ENCODE measurements at regions not wholly inside any gene's neighbourhood (a gene's known extent, or its start where the extent isn't known, plus 50 kb on each side); places are given as distances from the start of the nearest gene placed in this dataset.

DNA sequence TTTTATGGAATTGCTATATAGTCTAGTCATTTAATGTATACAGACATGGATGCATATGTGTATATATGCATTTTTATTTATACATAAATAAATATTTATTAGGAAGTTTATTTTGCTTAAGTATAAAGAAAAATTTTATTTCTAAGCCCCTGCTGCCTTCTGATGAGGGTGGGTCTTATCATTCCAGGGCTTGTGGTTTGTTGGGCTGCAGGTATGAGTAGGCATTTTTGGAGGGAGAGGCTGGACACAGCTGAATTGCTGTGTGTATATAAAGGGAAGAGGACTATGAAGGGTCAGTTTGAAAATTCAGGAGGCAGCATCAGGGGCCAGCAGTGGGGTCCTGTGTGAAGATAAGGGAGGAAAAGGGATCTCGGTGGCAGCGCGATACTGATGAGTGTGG lies 189.4 kb downstream of the TMEM182 start:
- DNase-seq (ENCODE audit: low read depth, low spot score) (no peak), ATAC-seq (no peak)
- H2AFZ ChIP-seq (ENCODE audit: low read depth, low read length, poor library complexity, severe bottlenecking) = no peak overlapping the region
- ChIA-PET POLR2A (no interaction called here), CTCF (no interaction called here), RAD21 (ENCODE audit: low non-redundant PET in 1 of 2, low total read pairs in 2 of 2, uncharacterized antibody in 2 of 2, unreplicated experiment in 2 of 2) (no interaction called here)
- BruUV-seq (replicated peaks) = no TSS peak
- H3K9me2 ChIP-seq (ENCODE audit: insufficient read depth) = no peaks in the 10 kb centered on the region
- H3K36me3 ChIP-seq (ENCODE audit: control insufficient read depth in 1 of 2, insufficient read depth in 2 of 2, low read length in 2 of 2) = no peaks in the 10 kb centered on the region
- H4K20me1 ChIP-seq (ENCODE audit: insufficient read depth) = no peaks in the 10 kb centered on the region
- H3K4me3 ChIP-seq (replicated peaks in 1 of 2; ENCODE audit: low read depth in 1 of 2, low read length in 2 of 2) = no peak overlapping the region
- no peak overlapping the region for H3K4me2 ChIP-seq (ENCODE audit: low read length)
- no peaks in the 10 kb centered on the region for H3K79me2 ChIP-seq (ENCODE audit: insufficient read depth, low read length)
- intact Hi-C loops (cut with micrococcal nuclease) = no loop called here
- TF ChIP-seq YY1 (IDR thresholded peaks at IDR 0.05; ENCODE audit: extremely low read depth, insufficient replicate concordance, low read depth, low read length) = no peak
- TF ChIP-seq, protein P1, sequence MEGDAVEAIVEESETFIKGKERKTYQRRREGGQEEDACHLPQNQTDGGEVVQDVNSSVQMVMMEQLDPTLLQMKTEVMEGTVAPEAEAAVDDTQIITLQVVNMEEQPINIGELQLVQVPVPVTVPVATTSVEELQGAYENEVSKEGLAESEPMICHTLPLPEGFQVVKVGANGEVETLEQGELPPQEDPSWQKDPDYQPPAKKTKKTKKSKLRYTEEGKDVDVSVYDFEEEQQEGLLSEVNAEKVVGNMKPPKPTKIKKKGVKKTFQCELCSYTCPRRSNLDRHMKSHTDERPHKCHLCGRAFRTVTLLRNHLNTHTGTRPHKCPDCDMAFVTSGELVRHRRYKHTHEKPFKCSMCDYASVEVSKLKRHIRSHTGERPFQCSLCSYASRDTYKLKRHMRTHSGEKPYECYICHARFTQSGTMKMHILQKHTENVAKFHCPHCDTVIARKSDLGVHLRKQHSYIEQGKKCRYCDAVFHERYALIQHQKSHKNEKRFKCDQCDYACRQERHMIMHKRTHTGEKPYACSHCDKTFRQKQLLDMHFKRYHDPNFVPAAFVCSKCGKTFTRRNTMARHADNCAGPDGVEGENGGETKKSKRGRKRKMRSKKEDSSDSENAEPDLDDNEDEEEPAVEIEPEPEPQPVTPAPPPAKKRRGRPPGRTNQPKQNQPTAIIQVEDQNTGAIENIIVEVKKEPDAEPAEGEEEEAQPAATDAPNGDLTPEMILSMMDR (IDR thresholded peaks at IDR 0.05 in 2 of 3, conservative IDR thresholded peaks at IDR 0.05 in 1 of 3; ENCODE audit: borderline replicate concordance in 1 of 3, insufficient read depth in 1 of 3, low read depth in 2 of 3, low read length in 2 of 3) = no peak
- TF ChIP-seq, protein P2, sequence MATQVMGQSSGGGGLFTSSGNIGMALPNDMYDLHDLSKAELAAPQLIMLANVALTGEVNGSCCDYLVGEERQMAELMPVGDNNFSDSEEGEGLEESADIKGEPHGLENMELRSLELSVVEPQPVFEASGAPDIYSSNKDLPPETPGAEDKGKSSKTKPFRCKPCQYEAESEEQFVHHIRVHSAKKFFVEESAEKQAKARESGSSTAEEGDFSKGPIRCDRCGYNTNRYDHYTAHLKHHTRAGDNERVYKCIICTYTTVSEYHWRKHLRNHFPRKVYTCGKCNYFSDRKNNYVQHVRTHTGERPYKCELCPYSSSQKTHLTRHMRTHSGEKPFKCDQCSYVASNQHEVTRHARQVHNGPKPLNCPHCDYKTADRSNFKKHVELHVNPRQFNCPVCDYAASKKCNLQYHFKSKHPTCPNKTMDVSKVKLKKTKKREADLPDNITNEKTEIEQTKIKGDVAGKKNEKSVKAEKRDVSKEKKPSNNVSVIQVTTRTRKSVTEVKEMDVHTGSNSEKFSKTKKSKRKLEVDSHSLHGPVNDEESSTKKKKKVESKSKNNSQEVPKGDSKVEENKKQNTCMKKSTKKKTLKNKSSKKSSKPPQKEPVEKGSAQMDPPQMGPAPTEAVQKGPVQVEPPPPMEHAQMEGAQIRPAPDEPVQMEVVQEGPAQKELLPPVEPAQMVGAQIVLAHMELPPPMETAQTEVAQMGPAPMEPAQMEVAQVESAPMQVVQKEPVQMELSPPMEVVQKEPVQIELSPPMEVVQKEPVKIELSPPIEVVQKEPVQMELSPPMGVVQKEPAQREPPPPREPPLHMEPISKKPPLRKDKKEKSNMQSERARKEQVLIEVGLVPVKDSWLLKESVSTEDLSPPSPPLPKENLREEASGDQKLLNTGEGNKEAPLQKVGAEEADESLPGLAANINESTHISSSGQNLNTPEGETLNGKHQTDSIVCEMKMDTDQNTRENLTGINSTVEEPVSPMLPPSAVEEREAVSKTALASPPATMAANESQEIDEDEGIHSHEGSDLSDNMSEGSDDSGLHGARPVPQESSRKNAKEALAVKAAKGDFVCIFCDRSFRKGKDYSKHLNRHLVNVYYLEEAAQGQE (IDR thresholded peaks at IDR 0.05; ENCODE audit: low read depth) = no peak
- TF ChIP-seq SRF (IDR thresholded peaks at IDR 0.05; ENCODE audit: low read depth) = no peak
- no peak for TF ChIP-seq POLR2AphosphoS5 (IDR thresholded peaks at IDR 0.05; ENCODE audit: low read depth, low read length)
- no peak for TF ChIP-seq ZNF274 (IDR thresholded peaks at IDR 0.05; ENCODE audit: low read depth, low read length)
- TF ChIP-seq FOSL1 (IDR thresholded peaks at IDR 0.05; ENCODE audit: low read depth) = no peak
- no peak for TF ChIP-seq POLR2A (IDR thresholded peaks at IDR 0.05; ENCODE audit: borderline replicate concordance, extremely low read depth, insufficient read depth, insufficient read length)
- TF ChIP-seq, protein P3, sequence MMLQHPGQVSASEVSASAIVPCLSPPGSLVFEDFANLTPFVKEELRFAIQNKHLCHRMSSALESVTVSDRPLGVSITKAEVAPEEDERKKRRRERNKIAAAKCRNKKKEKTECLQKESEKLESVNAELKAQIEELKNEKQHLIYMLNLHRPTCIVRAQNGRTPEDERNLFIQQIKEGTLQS (IDR thresholded peaks at IDR 0.05) = no peak
- TF ChIP-seq SP1 (IDR thresholded peaks at IDR 0.05; ENCODE audit: low read depth) = no peak
- no peak for TF ChIP-seq CBX3 (IDR thresholded peaks at IDR 0.05; ENCODE audit: low read depth)
- no peak for TF ChIP-seq EZH2phosphoT487 (IDR thresholded peaks at IDR 0.05; ENCODE audit: borderline replicate concordance)
- no peak for TF ChIP-seq SIN3A (IDR thresholded peaks at IDR 0.05; ENCODE audit: low read depth)
- TF ChIP-seq, protein P4, sequence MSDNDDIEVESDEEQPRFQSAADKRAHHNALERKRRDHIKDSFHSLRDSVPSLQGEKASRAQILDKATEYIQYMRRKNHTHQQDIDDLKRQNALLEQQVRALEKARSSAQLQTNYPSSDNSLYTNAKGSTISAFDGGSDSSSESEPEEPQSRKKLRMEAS (IDR thresholded peaks at IDR 0.05) = no peak
- TF ChIP-seq EGR1 (IDR thresholded peaks at IDR 0.05; ENCODE audit: low read depth) = no peak
- no peak for TF ChIP-seq ZFX (IDR thresholded peaks at IDR 0.05)
- no peak for TF ChIP-seq EZH2 (IDR thresholded peaks at IDR 0.05)
- H3K9me3 ChIP-seq (ENCODE audit: control insufficient read depth in 1 of 2, insufficient read depth in 1 of 2, low read depth in 1 of 2, low read length in 2 of 2) = no peaks in the 10 kb centered on the region
- H3K27me3 ChIP-seq (ENCODE audit: insufficient read depth, low read length) = no peaks in the 10 kb centered on the region
- H3K9ac ChIP-seq (ENCODE audit: low read length) = no peak overlapping the region
- no peak overlapping the region for H3K27ac ChIP-seq (ENCODE audit: low read depth, low read length)
- no peaks in the 10 kb centered on the region for H3K4me1 ChIP-seq (ENCODE audit: control insufficient read depth in 1 of 2, insufficient read depth in 2 of 2, low read length in 2 of 2)

Data from HCT116 (cell line).